ENCODE measurements at regions not wholly inside any gene's neighbourhood (a gene's known extent, or its start where the extent isn't known, plus 50 kb on each side); places are given as distances from the start of the nearest gene placed in this dataset.

GRCh38 chr6:51016489-51016888 lies 197.8 kb downstream of the TFAP2B start:
- no peak for TF ChIP-seq CTCF (IDR thresholded peaks at IDR 0.05)
- TF ChIP-seq POLR2A (IDR thresholded peaks at IDR 0.05): no peak

All from prostate gland (tissue), 2 donors.